GM12865 (cell line): ENCODE measurements at regions not wholly inside any gene's neighbourhood (a gene's known extent, or its start where the extent isn't known, plus 50 kb on each side); places are given as distances from the start of the nearest gene placed in this dataset.

Experiments
- DNase-seq: peaks from one replicate; pipeline ENCODE4 v3.0.0; 2010; ENCODE audit warnings: low read depth
- H3K4me3 ChIP-seq: 2 replicates; pipeline ENCODE4 v1.5.1; 2011; ENCODE audit warnings: mild to moderate bottlenecking, low read depth, low read length, control low read depth
- TF ChIP-seq, protein P1 (sequence below): IDR thresholded peaks from 2 replicates; pipeline ENCODE4 v1.5.1; 2011; ENCODE audit warnings: low read length, control low read depth, low read depth, inconsistent platforms; ENCODE audit not compliant: insufficient read depth; ENCODE audit errors: missing control alignments

DNA sequence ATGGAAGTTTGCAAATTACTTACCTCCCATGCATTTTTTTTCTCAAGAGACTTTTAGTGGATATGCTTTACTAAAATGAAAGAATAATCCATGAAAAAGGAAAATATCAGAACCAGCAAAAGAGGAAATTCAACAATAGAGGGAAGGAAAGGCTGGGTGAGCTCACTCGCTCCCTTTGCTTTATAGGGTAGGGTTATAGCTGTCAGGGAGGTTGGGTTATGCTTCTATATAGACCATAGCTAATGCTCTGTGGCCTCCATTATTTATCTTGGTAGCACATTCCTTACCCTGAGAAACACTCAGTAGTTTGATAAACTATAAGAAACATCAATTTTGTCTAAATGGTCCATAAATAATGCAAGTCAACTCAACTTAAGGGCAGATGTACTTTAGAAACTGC lies 215.9 kb upstream of the FAR2 start:
- H3K4me3 ChIP-seq: no peak overlapping the region
- DNase-seq: no peak
- TF ChIP-seq, protein P1, sequence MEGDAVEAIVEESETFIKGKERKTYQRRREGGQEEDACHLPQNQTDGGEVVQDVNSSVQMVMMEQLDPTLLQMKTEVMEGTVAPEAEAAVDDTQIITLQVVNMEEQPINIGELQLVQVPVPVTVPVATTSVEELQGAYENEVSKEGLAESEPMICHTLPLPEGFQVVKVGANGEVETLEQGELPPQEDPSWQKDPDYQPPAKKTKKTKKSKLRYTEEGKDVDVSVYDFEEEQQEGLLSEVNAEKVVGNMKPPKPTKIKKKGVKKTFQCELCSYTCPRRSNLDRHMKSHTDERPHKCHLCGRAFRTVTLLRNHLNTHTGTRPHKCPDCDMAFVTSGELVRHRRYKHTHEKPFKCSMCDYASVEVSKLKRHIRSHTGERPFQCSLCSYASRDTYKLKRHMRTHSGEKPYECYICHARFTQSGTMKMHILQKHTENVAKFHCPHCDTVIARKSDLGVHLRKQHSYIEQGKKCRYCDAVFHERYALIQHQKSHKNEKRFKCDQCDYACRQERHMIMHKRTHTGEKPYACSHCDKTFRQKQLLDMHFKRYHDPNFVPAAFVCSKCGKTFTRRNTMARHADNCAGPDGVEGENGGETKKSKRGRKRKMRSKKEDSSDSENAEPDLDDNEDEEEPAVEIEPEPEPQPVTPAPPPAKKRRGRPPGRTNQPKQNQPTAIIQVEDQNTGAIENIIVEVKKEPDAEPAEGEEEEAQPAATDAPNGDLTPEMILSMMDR: no peak

DNA sequence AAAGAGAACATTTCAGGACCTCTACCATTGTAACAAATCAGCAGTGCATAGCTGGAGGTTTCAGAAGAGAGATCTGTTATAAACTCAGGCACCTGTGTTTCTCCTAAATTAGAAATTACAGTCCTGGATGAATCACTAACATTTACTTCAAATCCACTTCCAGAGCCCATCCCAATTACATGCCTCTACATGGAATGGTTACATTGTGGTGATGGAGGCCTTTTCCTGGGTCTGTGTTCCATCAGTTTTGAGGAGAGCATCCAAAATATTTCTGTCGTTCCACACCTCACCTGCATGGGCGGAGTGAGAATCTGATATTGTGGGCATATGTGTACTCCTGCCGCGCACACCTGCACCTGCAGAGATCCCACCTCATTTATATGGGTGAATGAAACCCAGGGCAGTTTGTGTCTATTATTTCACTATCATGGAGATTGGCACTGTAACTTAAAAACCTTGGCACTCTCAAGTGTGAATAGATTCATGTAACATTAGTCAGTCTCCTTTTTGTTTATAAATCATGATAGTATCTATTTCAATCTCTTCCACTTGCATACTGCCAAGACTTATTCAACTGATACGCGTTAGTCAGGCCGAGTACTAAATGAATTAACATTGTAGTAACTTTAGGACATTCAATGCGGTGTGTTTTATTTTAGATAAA lies 215.1 kb upstream of the FAR2 start:
- TF ChIP-seq, protein P1: no peak
- H3K4me3 ChIP-seq: no peak overlapping the region
- no peak for DNase-seq

DNA sequence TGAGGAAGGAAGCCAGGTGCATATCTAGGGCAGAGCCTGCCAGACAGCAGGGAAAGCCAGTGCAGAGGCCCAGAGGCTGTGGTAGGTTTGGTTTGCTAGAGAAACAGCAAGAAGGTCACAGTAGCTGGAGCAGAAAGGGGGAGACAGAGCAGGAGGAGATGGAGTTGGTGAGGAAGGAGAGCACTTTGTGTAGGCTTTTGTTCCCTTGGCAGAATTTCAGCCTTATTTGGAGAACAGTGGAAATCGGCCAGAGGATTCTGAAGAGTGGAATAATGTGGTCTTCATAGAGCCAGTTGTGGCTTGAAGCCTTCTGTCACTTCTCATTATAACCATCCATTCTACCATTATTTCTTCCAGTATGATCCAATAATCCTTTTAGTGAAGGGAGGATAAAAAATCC lies 212.9 kb upstream of the FAR2 start:
- DNase-seq: no peak
- no peak overlapping the region for H3K4me3 ChIP-seq
- TF ChIP-seq, protein P1: no peak

DNA sequence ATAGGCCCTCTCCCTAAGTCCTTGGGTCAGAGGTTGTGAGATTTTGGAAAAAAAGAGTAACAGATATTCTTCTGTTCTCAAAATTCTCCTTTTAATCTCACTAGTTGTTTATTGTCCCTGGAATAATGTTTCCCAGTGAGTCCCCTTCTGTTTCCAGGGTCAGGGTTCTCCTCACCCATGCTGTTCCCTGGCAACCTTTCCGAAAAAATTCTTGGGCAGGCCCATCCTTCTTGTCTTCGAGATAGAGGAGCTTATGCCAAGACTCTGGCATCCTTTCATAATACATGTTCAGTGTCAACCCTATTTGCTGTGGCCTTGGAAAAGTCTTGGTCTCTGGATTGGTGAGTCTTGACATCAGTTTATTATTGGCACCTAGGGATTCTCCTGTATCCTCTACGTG lies 212.4 kb upstream of the FAR2 start:
- no peak for DNase-seq
- TF ChIP-seq, protein P1: no peak
- no peak overlapping the region for H3K4me3 ChIP-seq

DNA sequence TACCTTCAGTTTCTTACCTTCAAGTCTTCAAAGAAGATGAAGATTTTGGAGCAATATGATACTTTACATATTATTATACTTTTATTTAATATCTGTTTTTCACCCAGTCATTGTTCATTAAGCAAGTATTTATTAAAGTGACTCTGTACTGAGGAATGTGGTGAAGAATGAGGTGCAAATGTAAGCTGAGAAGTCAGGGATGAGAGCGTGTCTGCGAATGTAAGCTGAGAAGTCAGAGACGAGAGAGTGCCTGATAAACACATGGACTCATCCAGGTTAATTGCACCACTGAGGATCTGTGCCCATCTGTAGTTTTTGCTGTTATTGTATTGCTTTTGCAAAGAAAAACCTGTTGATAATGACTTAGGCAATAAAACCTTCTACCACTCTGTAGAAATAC lies 211.9 kb upstream of the FAR2 start:
- no peak overlapping the region for H3K4me3 ChIP-seq
- TF ChIP-seq, protein P1: no peak
- no peak for DNase-seq

DNA sequence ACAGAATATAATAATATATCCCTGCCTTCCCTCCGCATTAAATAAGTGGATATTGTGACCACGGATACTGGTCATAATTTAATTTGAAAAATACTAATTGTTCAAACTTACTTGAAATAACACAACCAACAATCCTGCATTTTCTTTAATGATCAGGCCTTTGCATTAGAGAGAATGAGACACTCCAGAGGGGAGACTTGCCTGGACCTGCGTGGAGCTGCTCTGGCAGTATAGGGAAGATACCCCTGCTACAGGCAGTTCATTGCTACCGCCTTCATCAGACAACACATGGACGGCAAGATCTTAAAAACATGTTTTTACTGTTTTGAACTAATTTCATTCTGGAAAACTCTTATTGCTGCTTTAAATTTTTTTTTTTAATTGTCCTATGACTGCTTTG lies 211.0 kb upstream of the FAR2 start:
- no peak for DNase-seq
- H3K4me3 ChIP-seq: no peak overlapping the region
- TF ChIP-seq, protein P1: no peak

DNA sequence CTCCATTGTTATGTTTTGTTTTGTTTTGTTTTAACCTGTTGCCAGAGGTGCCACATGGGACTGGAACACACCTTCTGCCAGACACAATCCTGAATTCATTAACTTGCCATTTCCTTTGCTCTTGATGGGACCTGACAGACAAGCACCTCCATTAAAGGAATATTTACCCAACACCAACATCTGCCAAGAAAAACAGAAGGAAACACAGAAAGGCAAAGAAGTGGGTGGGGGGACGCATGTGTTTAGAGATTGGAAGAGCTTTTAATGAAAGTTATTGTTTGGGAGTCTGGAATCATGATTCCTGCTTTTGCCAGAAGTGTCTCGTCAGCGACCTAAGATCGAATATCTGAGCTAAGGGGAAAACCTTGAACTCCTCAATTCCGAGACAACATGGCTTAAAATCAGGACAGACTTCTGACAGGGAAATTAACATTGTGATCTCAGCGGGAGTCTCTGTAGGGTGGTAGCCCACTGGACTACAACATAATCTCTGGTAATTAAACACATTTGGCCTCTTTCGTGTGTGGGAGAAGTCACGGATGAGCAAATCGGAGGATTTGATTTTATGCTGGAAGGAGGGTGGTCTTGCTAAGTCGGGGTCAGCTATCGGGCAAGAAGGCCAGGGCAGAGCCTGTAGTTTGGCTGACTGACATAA lies 210.4 kb upstream of the FAR2 start:
- DNase-seq: no peak
- H3K4me3 ChIP-seq: no peak overlapping the region
- TF ChIP-seq, protein P1: no peak
